GM12874 (cell line): ENCODE measurements at regions not wholly inside any gene's neighbourhood (a gene's known extent, or its start where the extent isn't known, plus 50 kb on each side); places are given as distances from the start of the nearest gene placed in this dataset.

Experiments
- TF ChIP-seq, protein P1 (sequence below): IDR thresholded peaks from 2 replicates; pipeline ENCODE4 v1.5.1; 2011; ENCODE audit warnings: low read depth, mild to moderate bottlenecking, control low read depth, low read length, moderate library complexity; ENCODE audit not compliant: insufficient read depth

- TF ChIP-seq, protein P1, sequence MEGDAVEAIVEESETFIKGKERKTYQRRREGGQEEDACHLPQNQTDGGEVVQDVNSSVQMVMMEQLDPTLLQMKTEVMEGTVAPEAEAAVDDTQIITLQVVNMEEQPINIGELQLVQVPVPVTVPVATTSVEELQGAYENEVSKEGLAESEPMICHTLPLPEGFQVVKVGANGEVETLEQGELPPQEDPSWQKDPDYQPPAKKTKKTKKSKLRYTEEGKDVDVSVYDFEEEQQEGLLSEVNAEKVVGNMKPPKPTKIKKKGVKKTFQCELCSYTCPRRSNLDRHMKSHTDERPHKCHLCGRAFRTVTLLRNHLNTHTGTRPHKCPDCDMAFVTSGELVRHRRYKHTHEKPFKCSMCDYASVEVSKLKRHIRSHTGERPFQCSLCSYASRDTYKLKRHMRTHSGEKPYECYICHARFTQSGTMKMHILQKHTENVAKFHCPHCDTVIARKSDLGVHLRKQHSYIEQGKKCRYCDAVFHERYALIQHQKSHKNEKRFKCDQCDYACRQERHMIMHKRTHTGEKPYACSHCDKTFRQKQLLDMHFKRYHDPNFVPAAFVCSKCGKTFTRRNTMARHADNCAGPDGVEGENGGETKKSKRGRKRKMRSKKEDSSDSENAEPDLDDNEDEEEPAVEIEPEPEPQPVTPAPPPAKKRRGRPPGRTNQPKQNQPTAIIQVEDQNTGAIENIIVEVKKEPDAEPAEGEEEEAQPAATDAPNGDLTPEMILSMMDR: no peak
Observed at GRCh38 chr10:107834706-107835105, 670.2 kb upstream of the SORCS1 start.

- TF ChIP-seq, protein P1: no peak
Observed at GRCh38 chr10:107831772-107832171, 667.3 kb upstream of the SORCS1 start.

GRCh38 chr10:107829161-107829560 lies 664.7 kb upstream of the SORCS1 start:
- TF ChIP-seq, protein P1: no peak

- TF ChIP-seq, protein P1: no peak
Observed at GRCh38 chr10:107826171-107826570, 661.7 kb upstream of the SORCS1 start.

DNA sequence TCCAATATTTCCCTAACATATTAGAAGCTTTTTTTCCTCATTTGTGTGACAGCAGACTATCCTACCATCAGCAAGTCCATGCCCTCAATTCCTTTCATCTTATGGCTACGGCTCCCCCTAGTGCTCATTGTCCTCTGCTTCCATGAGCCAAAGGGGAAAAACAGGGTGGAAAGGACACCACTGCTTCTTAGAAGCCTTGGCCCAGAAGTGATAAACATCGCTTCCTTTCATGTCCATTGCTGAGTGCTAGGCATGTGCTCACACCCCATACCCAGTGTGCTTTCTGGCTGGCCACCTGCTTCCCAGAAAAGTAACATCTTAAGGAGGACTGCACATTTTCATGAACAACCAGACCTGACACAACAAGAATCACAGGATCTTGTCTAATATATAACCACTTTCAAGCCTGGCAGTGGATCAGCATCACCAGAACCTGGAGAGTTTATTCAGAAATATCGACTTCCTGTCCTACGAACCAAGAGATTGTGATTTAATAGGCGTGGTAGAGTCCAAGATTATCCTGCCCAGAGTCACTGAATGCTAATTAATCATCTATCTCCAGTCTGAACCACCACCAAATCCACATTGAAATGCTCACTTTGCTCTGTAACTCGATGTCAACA lies 650.5 kb upstream of the SORCS1 start:
- TF ChIP-seq, protein P1: peak; percentile 71

DNA sequence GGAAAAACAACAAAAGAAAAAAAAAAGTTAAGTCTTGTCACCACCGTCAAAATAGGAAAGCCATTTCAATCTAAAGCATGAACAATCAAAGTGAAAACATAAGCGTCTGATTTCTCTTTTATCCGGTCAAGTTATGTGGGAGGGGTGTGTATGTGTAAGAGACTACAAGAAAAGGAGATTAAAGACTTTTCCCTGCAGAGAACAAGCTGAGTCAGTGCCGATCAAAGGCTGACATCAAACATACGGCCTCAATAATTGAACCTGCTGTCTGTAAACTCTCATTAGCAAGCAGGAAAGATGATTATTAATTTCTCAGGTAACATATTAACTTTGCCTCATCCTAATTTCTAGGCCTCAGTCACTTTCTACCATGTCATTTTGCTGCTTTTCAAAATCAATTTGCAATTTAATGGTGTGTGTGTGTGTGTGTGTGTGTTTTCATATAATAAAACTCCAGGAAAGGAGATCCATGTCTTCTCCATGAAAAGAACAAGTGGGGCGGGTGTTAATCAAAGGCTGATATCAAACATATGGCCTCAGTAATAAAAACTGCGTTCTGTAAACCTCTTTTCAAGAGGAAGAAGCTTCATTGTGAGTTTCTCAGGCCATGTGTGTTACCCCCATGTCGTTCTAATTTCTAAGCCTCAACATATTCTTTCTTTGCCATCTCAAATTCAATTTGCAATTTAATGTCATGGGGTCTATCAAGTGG lies 649.1 kb upstream of the SORCS1 start:
- TF ChIP-seq, protein P1: no peak

- TF ChIP-seq, protein P1: no peak
Observed at GRCh38 chr10:107809889-107810288, 645.4 kb upstream of the SORCS1 start.
